ENCODE measurements at regions not wholly inside any gene's neighbourhood (a gene's known extent, or its start where the extent isn't known, plus 50 kb on each side); places are given as distances from the start of the nearest gene placed in this dataset.

DNA sequence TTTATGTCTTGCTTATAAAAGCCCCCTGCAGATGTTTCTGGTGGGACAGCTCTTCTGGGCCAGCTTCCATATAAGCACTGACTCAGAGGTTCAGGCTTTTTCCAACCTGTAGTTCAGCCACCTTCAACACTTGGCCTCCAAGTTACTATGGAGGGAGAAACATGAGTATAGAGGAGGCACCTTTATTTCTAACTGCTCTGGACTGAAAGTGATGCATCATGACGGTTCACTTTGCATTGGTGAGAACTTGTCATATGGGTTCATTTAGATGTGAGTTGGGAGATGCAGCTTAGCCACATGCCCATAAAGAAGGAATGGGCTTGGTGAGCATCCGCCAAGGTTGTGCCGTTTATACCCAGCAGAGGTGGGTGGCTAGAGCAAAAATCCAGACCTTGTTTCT is 58.8 kb upstream of the CFAP161 start:
- Histone ChIP-seq H3K4me3 (ENCODE audit: low read depth, low read length) (no peak overlapping the region), H3K9me3 (ENCODE audit: control insufficient read depth, insufficient read depth, low read depth, low read length) (no peaks in the 10 kb centered on the region), H3K27ac (ENCODE audit: extremely low read depth, low read depth, low read length) (no peak overlapping the region), H3K36me3 (ENCODE audit: control insufficient read depth in 2 of 2, insufficient read depth in 1 of 2, low read length in 2 of 2) (no peaks in the 10 kb centered on the region), H3K4me1 (ENCODE audit: control insufficient read depth, insufficient read depth, low read length) (no peaks in the 10 kb centered on the region)
- TF ChIP-seq ZNF837 (tag by site-specific recombination; IDR thresholded peaks at IDR 0.05) (no peak), ZNF23 (tag by site-specific recombination; IDR thresholded peaks at IDR 0.05; ENCODE audit: borderline replicate concordance) (no peak), ZNF146 (tag by site-specific recombination; IDR thresholded peaks at IDR 0.05) (no peak), HOXC10 (CRISPR knock-in tag; IDR thresholded peaks at IDR 0.05) (no peak)
- TF ChIP-seq, protein P1, sequence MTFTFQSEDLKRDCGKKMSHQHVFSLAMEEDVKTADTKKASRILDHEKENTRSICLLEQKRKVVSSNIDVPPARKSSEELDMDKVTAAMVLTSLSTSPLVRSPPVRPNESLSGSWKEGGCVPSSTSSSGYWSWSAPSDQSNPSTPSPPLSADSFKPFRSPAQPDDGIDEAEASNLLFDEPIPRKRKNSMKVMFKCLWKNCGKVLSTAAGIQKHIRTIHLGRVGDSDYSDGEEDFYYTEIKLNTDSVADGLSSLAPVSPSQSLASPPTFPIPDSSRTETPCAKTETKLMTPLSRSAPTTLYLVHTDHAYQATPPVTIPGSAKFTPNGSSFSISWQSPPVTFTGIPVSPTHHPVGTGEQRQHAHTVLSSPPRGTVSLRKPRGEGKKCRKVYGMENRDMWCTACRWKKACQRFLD (tag by site-specific recombination; IDR thresholded peaks at IDR 0.05) = no peak
- POLR2A ChIA-PET = no interaction called here
- CTCF ChIA-PET = interaction anchor here (1.0 to 3.6 kb wide), 2 partner anchors 191 to 335 kb away, joined by 3 to 18 read pairs; no protein-coding TSS in a partner anchor

DNA sequence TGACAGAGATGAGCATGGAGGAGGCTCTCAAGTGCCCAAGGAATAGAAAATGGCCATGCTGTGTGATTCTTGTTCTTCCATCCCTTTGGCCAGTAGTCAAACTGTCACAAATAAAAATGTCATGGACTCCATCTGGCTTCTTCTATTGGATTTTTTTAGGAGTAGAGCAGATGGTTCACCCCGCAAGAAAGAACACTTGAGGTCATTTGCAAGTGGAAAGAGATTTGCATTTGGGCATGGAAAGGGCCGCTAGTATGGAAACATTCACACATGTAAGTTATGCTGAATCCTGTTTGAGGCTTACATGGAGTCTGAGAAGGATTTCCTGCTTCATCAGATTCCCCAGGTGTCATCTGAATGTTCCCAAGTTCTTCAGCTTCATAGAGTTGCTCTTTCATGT is 53.1 kb upstream of the CFAP161 start:
- no peaks in the 10 kb centered on the region for H3K9me3 ChIP-seq (ENCODE audit: control insufficient read depth, insufficient read depth, low read depth, low read length)
- H3K4me3 ChIP-seq (ENCODE audit: low read depth, low read length) = no peak overlapping the region
- H3K27ac ChIP-seq (ENCODE audit: extremely low read depth, low read depth, low read length) = no peak overlapping the region
- POLR2A ChIA-PET = no interaction called here
- no peaks in the 10 kb centered on the region for H3K4me1 ChIP-seq (ENCODE audit: control insufficient read depth, insufficient read depth, low read length)
- CTCF ChIA-PET = interaction anchor here (2.4 kb wide), 1 partner anchor 185 kb away, joined by 11 read pairs; no protein-coding TSS in a partner anchor
- no peaks in the 10 kb centered on the region for H3K36me3 ChIP-seq (ENCODE audit: control insufficient read depth in 2 of 2, insufficient read depth in 1 of 2, low read length in 2 of 2)
- TF ChIP-seq ZNF169 (tag by site-specific recombination; IDR thresholded peaks at IDR 0.05) (no peak), ZNF768 (tag by site-specific recombination; IDR thresholded peaks at IDR 0.05) (no peak), ZNF423 (tag by site-specific recombination; IDR thresholded peaks at IDR 0.05) (no peak), ZNF670 (tag by site-specific recombination; IDR thresholded peaks at IDR 0.05; ENCODE audit: low read depth) (no peak), ZNF202 (tag by site-specific recombination; IDR thresholded peaks at IDR 0.05; ENCODE audit: borderline replicate concordance) (no peak), BCL11A (tag by site-specific recombination; IDR thresholded peaks at IDR 0.05; ENCODE audit: low read depth) (no peak), ZNF280D (tag by site-specific recombination; IDR thresholded peaks at IDR 0.05) (no peak), ZNF175 (tag by site-specific recombination; IDR thresholded peaks at IDR 0.05) (no peak), ZNF133 (tag by site-specific recombination; IDR thresholded peaks at IDR 0.05) (no peak), ZNF223 (tag by site-specific recombination; IDR thresholded peaks at IDR 0.05) (no peak), ZNF624 (tag by site-specific recombination; IDR thresholded peaks at IDR 0.05) (no peak), ZNF112 (tag by site-specific recombination; IDR thresholded peaks at IDR 0.05) (no peak), ZNF138 (tag by site-specific recombination; IDR thresholded peaks at IDR 0.05; ENCODE audit: borderline replicate concordance) (no peak), ZNF37A (tag by site-specific recombination; IDR thresholded peaks at IDR 0.05) (no peak), ZNF626 (tag by site-specific recombination; IDR thresholded peaks at IDR 0.05) (no peak), MZF1 (tag by site-specific recombination; IDR thresholded peaks at IDR 0.05; ENCODE audit: borderline replicate concordance) (no peak), INSM2 (tag by site-specific recombination; IDR thresholded peaks at IDR 0.05) (no peak), SCRT1 (tag by site-specific recombination; IDR thresholded peaks at IDR 0.05; ENCODE audit: borderline replicate concordance) (no peak)
- TF ChIP-seq, protein P2, sequence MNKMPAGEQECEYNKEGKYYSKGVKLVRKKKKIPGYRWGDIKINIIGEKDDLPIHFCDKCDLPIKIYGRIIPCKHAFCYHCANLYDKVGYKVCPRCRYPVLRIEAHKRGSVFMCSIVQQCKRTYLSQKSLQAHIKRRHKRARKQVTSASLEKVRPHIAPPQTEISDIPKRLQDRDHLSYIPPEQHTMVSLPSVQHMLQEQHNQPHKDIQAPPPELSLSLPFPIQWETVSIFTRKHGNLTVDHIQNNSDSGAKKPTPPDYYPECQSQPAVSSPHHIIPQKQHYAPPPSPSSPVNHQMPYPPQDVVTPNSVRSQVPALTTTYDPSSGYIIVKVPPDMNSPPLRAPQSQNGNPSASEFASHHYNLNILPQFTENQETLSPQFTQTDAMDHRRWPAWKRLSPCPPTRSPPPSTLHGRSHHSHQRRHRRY (tag by site-specific recombination; IDR thresholded peaks at IDR 0.05) = no peak

All from HEK293 (cell line).